Activated CD8-positive, alpha-beta memory T cell treated with anti-CD3 and anti-CD28 coated beads, Interleukin-2, amount 50 U/mL, for 24 hours (primary cell): ENCODE measurements at regions not wholly inside any gene's neighbourhood (a gene's known extent, or its start where the extent isn't known, plus 50 kb on each side); places are given as distances from the start of the nearest gene placed in this dataset.

Experiments used
- DNase-seq: peaks from one replicate; pipeline ENCODE4 v3.0.0-alpha.2; 2020; ENCODE audit errors: extremely low read depth

GRCh38 chr16:80045861-80046260 lies 445.3 kb upstream of the MAF start:
- DNase-seq: no peak

GRCh38 chr16:80041410-80041809 lies 440.9 kb upstream of the MAF start:
- no peak for DNase-seq

GRCh38 chr16:80040814-80041213 lies 440.3 kb upstream of the MAF start:
- no peak for DNase-seq

- no peak for DNase-seq
These were observed 439.9 kb upstream of the MAF start for GRCh38 chr16:80040413-80040812.

GRCh38 chr16:80039777-80040176 lies 439.2 kb upstream of the MAF start:
- no peak for DNase-seq

- no peak for DNase-seq
These were observed 438.0 kb upstream of the MAF start for GRCh38 chr16:80038566-80038965.

GRCh38 chr16:80034948-80035663 lies 434.6 kb upstream of the MAF start:
- DNase-seq: no peak

GRCh38 chr16:80034469-80034826 lies 433.9 kb upstream of the MAF start:
- DNase-seq: no peak

- no peak for DNase-seq
These were observed 433.4 kb upstream of the MAF start for GRCh38 chr16:80033783-80034468.

GRCh38 chr16:80029761-80030481 lies 429.4 kb upstream of the MAF start:
- no peak for DNase-seq

- no peak for DNase-seq
These were observed 428.8 kb upstream of the MAF start for GRCh38 chr16:80029381-80029630.

GRCh38 chr16:80028581-80029380 lies 428.2 kb upstream of the MAF start:
- DNase-seq: no peak

- DNase-seq: peak; percentile 5
These were observed 426.7 kb upstream of the MAF start for GRCh38 chr16:80027007-80027965.

- DNase-seq: no peak
These were observed 424.7 kb upstream of the MAF start for GRCh38 chr16:80025236-80025635.

- no peak for DNase-seq
These were observed 423.9 kb upstream of the MAF start for GRCh38 chr16:80024443-80024842.

GRCh38 chr16:80023865-80024264 lies 423.3 kb upstream of the MAF start:
- no peak for DNase-seq

GRCh38 chr16:80019395-80019794 lies 418.9 kb upstream of the MAF start:
- DNase-seq: no peak

- DNase-seq: no peak
These were observed 417.9 kb upstream of the MAF start for GRCh38 chr16:80018466-80018865.

- no peak for DNase-seq
These were observed 416.3 kb upstream of the MAF start for GRCh38 chr16:80016731-80017326.

GRCh38 chr16:80015566-80015965 lies 415.0 kb upstream of the MAF start:
- no peak for DNase-seq
